ENCODE measurements at regions not wholly inside any gene's neighbourhood (a gene's known extent, or its start where the extent isn't known, plus 50 kb on each side); places are given as distances from the start of the nearest gene placed in this dataset.

DNA sequence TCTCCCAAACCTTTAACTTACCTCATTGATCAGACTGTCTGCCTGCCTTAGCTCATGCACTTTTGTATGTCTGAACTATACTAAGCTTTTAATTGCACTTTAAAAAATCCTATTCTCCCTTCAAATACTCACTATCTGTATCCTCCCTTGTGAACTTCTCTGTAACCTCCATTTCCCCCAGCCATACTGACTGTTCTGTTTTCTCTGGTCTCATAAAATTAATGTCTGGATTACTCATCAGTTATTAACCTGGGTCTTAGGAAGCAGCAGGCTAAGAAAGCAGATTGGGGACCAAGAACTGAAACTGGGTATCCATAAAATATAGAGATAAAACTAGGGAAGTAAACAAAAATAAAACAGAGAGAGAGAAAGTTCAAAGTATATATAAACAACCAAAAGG, 469.3 kb upstream of the MAN1A1 start:
- Mint-ChIP-seq H3K27me3 (ENCODE audit: low read depth in 3 of 3) (no peaks in the 10 kb centered on the region), H3K36me3 (no peaks in the 10 kb centered on the region), H3K9me3 (peaks cover 0 to 2% (median 0%) of the 10 kb centered on the region in 7 donors), H3K27ac (no peak overlapping the region), H3K4me1 (no peaks in the 10 kb centered on the region), H3K4me3 (no peak overlapping the region)
- H4K20me1 ChIP-seq (ENCODE audit: insufficient read depth, low read length) = no peaks in the 10 kb centered on the region
- no peak overlapping the region for H3K9ac ChIP-seq (ENCODE audit: insufficient read depth, low read length, poor library complexity, severe bottlenecking)
- H3K27ac ChIP-seq (ENCODE audit: low read depth in 1 of 2, low read length in 2 of 2) = no peak overlapping the region
- DNase-seq = no peak
- no peak overlapping the region for H3K4me2 ChIP-seq (replicated peaks; ENCODE audit: extremely low read depth, low read length, poor library complexity, severe bottlenecking)
- no peaks in the 10 kb centered on the region for H3K27me3 ChIP-seq (ENCODE audit: control insufficient read depth in 2 of 2, insufficient read depth in 2 of 2, low read length in 2 of 2)
- no peaks in the 10 kb centered on the region for H3K4me1 ChIP-seq (ENCODE audit: control insufficient read depth in 1 of 2, insufficient read depth in 2 of 2, low read length in 2 of 2)
- H3K36me3 ChIP-seq (replicated peaks in 1 of 2; ENCODE audit: control insufficient read depth in 1 of 2, insufficient read depth in 2 of 2, low read length in 2 of 2) = no peaks in the 10 kb centered on the region
- TF ChIP-seq, protein P1, sequence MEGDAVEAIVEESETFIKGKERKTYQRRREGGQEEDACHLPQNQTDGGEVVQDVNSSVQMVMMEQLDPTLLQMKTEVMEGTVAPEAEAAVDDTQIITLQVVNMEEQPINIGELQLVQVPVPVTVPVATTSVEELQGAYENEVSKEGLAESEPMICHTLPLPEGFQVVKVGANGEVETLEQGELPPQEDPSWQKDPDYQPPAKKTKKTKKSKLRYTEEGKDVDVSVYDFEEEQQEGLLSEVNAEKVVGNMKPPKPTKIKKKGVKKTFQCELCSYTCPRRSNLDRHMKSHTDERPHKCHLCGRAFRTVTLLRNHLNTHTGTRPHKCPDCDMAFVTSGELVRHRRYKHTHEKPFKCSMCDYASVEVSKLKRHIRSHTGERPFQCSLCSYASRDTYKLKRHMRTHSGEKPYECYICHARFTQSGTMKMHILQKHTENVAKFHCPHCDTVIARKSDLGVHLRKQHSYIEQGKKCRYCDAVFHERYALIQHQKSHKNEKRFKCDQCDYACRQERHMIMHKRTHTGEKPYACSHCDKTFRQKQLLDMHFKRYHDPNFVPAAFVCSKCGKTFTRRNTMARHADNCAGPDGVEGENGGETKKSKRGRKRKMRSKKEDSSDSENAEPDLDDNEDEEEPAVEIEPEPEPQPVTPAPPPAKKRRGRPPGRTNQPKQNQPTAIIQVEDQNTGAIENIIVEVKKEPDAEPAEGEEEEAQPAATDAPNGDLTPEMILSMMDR (IDR thresholded peaks at IDR 0.05) = no peak
- intact Hi-C loops (cut with micrococcal nuclease) = no loop called here
- no peaks in the 10 kb centered on the region for H3K9me3 ChIP-seq (replicated peaks in 1 of 2; ENCODE audit: control insufficient read depth in 1 of 2, insufficient read depth in 1 of 2, low read length in 2 of 2)
- H2AFZ ChIP-seq (ENCODE audit: insufficient read depth, low read depth, low read length, poor library complexity, severe bottlenecking) = no peak overlapping the region
- no peaks in the 10 kb centered on the region for H3K79me2 ChIP-seq (ENCODE audit: insufficient read depth, low read length)
- H3K4me3 ChIP-seq (replicated peaks in 1 of 3; ENCODE audit: low read depth in 2 of 3, low read length in 3 of 3) = no peak overlapping the region

DNA sequence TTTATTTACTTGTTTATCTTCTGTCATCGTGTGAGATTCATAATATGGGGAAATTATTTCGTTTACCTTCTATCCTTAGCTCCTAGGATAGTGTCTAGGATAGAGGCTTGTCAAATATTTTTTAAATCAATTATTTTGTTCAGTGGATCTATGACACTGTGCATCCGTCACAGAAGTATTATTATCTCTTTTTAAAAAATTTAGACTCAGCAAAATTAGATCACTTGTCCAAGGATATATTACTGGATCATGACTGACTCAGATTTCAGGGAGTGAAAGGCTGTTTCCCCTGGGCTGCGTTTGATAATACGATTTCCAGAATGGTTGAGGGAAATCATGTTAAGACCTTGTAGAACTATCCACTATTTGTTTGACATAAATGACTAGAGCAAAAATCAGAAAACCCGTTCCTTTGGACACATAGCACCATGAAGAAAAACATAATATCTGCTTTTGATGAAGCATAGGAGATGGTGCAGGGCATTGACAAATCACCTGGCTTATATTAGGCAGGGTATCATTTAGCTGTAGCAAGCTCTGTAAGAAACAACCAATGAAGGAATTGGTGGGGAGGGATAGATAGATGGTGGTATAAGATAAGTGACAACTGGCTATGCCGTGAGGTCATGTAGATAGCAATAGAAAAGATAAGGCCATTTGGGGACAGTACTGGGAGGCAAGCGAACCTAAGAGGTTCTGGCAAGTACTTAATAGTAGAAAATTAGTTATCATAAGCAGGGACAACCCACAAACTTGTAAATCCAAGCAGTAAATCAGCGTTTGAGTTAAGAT, 465.2 kb upstream of the MAN1A1 start:
- H3K4me3 ChIP-seq (replicated peaks in 1 of 3; ENCODE audit: low read depth in 2 of 3, low read length in 3 of 3) = no peak overlapping the region
- DNase-seq = no peak
- Mint-ChIP-seq H3K27me3 (ENCODE audit: low read depth in 3 of 3) (no peaks in the 10 kb centered on the region), H3K36me3 (no peaks in the 10 kb centered on the region), H3K4me3 (no peak overlapping the region), H3K9me3 (peaks cover 0 to 2% (median 0%) of the 10 kb centered on the region in 7 donors), H3K4me1 (no peaks in the 10 kb centered on the region), H3K27ac (no peak overlapping the region)
- no peaks in the 10 kb centered on the region for H3K4me1 ChIP-seq (ENCODE audit: control insufficient read depth in 1 of 2, insufficient read depth in 2 of 2, low read length in 2 of 2)
- no CpG with 5 or more reads among the region's 9 CpGs for WGBS (ENCODE audit: insufficient coverage)
- no peaks in the 10 kb centered on the region for H3K79me2 ChIP-seq (ENCODE audit: insufficient read depth, low read length)
- TF ChIP-seq, protein P1 (IDR thresholded peaks at IDR 0.05) = no peak
- intact Hi-C loops (cut with micrococcal nuclease) = no loop called here
- no peaks in the 10 kb centered on the region for H4K20me1 ChIP-seq (ENCODE audit: insufficient read depth, low read length)
- H2AFZ ChIP-seq (ENCODE audit: insufficient read depth, low read depth, low read length, poor library complexity, severe bottlenecking) = no peak overlapping the region
- no peak overlapping the region for H3K4me2 ChIP-seq (replicated peaks; ENCODE audit: extremely low read depth, low read length, poor library complexity, severe bottlenecking)
- H3K36me3 ChIP-seq (replicated peaks in 1 of 2; ENCODE audit: control insufficient read depth in 1 of 2, insufficient read depth in 2 of 2, low read length in 2 of 2) = no peaks in the 10 kb centered on the region
- H3K9me3 ChIP-seq (replicated peaks in 1 of 2; ENCODE audit: control insufficient read depth in 1 of 2, insufficient read depth in 1 of 2, low read length in 2 of 2) = no peaks in the 10 kb centered on the region
- no peak overlapping the region for H3K27ac ChIP-seq (ENCODE audit: low read depth in 1 of 2, low read length in 2 of 2)
- H3K27me3 ChIP-seq (ENCODE audit: control insufficient read depth in 2 of 2, insufficient read depth in 2 of 2, low read length in 2 of 2) = no peaks in the 10 kb centered on the region
- H3K9ac ChIP-seq (ENCODE audit: insufficient read depth, low read length, poor library complexity, severe bottlenecking) = no peak overlapping the region
